H9 (cell line): ENCODE measurements at regions not wholly inside any gene's neighbourhood (a gene's known extent, or its start where the extent isn't known, plus 50 kb on each side); places are given as distances from the start of the nearest gene placed in this dataset.
A peak's percentile ranks its signal among the peaks of the same experiment; 100 is the strongest.

Experiments
- DNase-seq: peaks from one replicate; pipeline ENCODE4 v3.0.0-alpha.2; 2017
- H2AFZ ChIP-seq: one replicate; pipeline ENCODE4 v1.6.1; 2013; ENCODE audit warnings: mild to moderate bottlenecking, low read length, control low read depth, moderate library complexity
- H2AK5ac ChIP-seq: 2 replicates; pipeline ENCODE4 v1.6.1; 2013; ENCODE audit warnings: low read length, control low read depth, mixed read lengths; ENCODE audit not compliant: insufficient read length
- H2BK120ac ChIP-seq: one replicate; pipeline ENCODE4 v1.6.1; 2013; ENCODE audit warnings: low read depth, mild to moderate bottlenecking, low read length, control low read depth, inconsistent platforms; ENCODE audit not compliant: poor library complexity, severe bottlenecking
- H2BK12ac ChIP-seq: 2 replicates; pipeline ENCODE4 v1.6.1; 2013; ENCODE audit warnings: low read length, control low read depth, mixed read lengths, low read depth; ENCODE audit not compliant: insufficient read length
- H2BK15ac ChIP-seq: 2 replicates; pipeline ENCODE4 v1.6.1; 2013; ENCODE audit warnings: low read depth, low read length, control low read depth
- H2BK20ac ChIP-seq: one replicate; pipeline ENCODE4 v1.6.1; 2013; ENCODE audit warnings: low read depth, mild to moderate bottlenecking, low read length, control low read depth, inconsistent platforms; ENCODE audit not compliant: poor library complexity, severe bottlenecking
- H2BK5ac ChIP-seq: 2 replicates; pipeline ENCODE4 v1.6.1; 2013; ENCODE audit warnings: low read length, control low read depth, mixed read lengths; ENCODE audit not compliant: insufficient read length
- H3K14ac ChIP-seq: 2 replicates; pipeline ENCODE4 v1.6.1; 2013; ENCODE audit warnings: low read length, control low read depth; ENCODE audit not compliant: insufficient read depth
- H3K18ac ChIP-seq: 2 replicates; pipeline ENCODE4 v1.6.1; 2013; ENCODE audit warnings: low read depth, mild to moderate bottlenecking, mixed read lengths, low read length, control low read depth; ENCODE audit not compliant: insufficient read length
- H3K23ac ChIP-seq: 2 replicates; pipeline ENCODE4 v1.6.1; 2013; ENCODE audit warnings: low read length, control low read depth, mixed read lengths, low read depth; ENCODE audit not compliant: insufficient read length
- H3K23me2 ChIP-seq: 2 replicates; pipeline ENCODE4 v1.6.1; 2013; ENCODE audit warnings: low read depth, mild to moderate bottlenecking, mixed read lengths, low read length, control low read depth; ENCODE audit not compliant: insufficient read length, poor library complexity, severe bottlenecking
- H3K27ac ChIP-seq: 2 replicates; pipeline ENCODE4 v1.5.1; 2013; ENCODE audit warnings: low read length, control low read depth, mixed read lengths, low read depth; ENCODE audit not compliant: insufficient read length
- H3K27me3 ChIP-seq: 2 replicates; pipeline ENCODE4 v1.6.1; 2013; ENCODE audit warnings: low read length, control low read depth, inconsistent platforms; ENCODE audit not compliant: insufficient read depth
- H3K4ac ChIP-seq: 2 replicates; pipeline ENCODE4 v1.6.1; 2013; ENCODE audit warnings: low read depth, mild to moderate bottlenecking, control low read depth, inconsistent platforms, low read length, moderate library complexity
- H3K4me1 ChIP-seq: 2 replicates; pipeline ENCODE4 v1.6.1; 2013; ENCODE audit warnings: low read length, control low read depth, inconsistent platforms; ENCODE audit not compliant: insufficient read depth
- H3K4me2 ChIP-seq: 2 replicates; pipeline ENCODE4 v1.6.1; 2013; ENCODE audit warnings: low read length, control low read depth, mixed read lengths; ENCODE audit not compliant: insufficient read length, insufficient read depth
- H3K56ac ChIP-seq: 2 replicates; pipeline ENCODE4 v1.6.1; 2013; ENCODE audit warnings: low read depth, mild to moderate bottlenecking, mixed read lengths, low read length, control low read depth; ENCODE audit not compliant: insufficient read length
- H3K79me1 ChIP-seq: 2 replicates; pipeline ENCODE4 v1.6.1; 2013; ENCODE audit warnings: low read depth, mild to moderate bottlenecking, moderate library complexity, low read length, control low read depth, inconsistent platforms; ENCODE audit not compliant: insufficient read depth, poor library complexity, severe bottlenecking
- H3K79me2 ChIP-seq: 2 replicates; pipeline ENCODE4 v1.6.1; 2013; ENCODE audit warnings: low read length, control low read depth, inconsistent platforms; ENCODE audit not compliant: insufficient read depth
- H3K9ac ChIP-seq: 2 replicates; pipeline ENCODE4 v1.6.1; 2013; ENCODE audit warnings: low read length, control low read depth, mixed read lengths; ENCODE audit not compliant: insufficient read length; ENCODE audit errors: extremely low read depth
- H3K9me3 ChIP-seq: one replicate; pipeline ENCODE4 v1.6.1; 2013; ENCODE audit warnings: low read depth, low read length, inconsistent platforms; ENCODE audit not compliant: control insufficient read depth
- H3T11ph ChIP-seq: one replicate; pipeline ENCODE4 v1.6.1; 2013; ENCODE audit warnings: mild to moderate bottlenecking, low read length, control low read depth, inconsistent platforms
- H4K20me1 ChIP-seq: one replicate; pipeline ENCODE4 v1.6.1; 2013; ENCODE audit not compliant: control insufficient read depth, insufficient read length, insufficient read depth
- H4K5ac ChIP-seq: 2 replicates; pipeline ENCODE4 v1.6.1; 2013; ENCODE audit warnings: low read depth, mild to moderate bottlenecking, mixed read lengths, low read length, control low read depth; ENCODE audit not compliant: insufficient read length
- H4K8ac ChIP-seq: replicated peaks from 2 replicates; pipeline ENCODE4 v1.6.1; 2013; ENCODE audit warnings: low read length, control low read depth, mixed read lengths, low read depth; ENCODE audit not compliant: insufficient read length
- H4K91ac ChIP-seq: 2 replicates; pipeline ENCODE4 v1.6.1; 2013; ENCODE audit warnings: low read depth, mild to moderate bottlenecking, moderate library complexity, mixed read lengths, low read length, control low read depth; ENCODE audit not compliant: insufficient read length
- H3K27ac Mint-ChIP-seq, 3 experiments: 2 replicates in 2 of 3; 3 replicates in 1 of 3; pipeline ENCODE4 v1.8.0; 2020 to 2021; ENCODE audit warnings: mixed read lengths in 3 of 3, mild to moderate bottlenecking in 1 of 3, moderate library complexity in 1 of 3
- H3K27me3 Mint-ChIP-seq: 2 replicates; pipeline ENCODE4 v1.8.0; 2021; ENCODE audit warnings: low read depth, mild to moderate bottlenecking, moderate library complexity, mixed read lengths
- H3K36me3 Mint-ChIP-seq, 3 experiments: 2 replicates in 2 of 3; 3 replicates in 1 of 3; pipeline ENCODE4 v1.8.0; 2020 to 2021; ENCODE audit warnings: low read depth in 3 of 3, mixed read lengths in 3 of 3; ENCODE audit not compliant: insufficient read depth in 1 of 3
- H3K4me1 Mint-ChIP-seq, 2 experiments: 2 replicates each; pipeline ENCODE4 v1.8.0; 2020; ENCODE audit warnings: mixed read lengths in 2 of 2
- H3K4me3 Mint-ChIP-seq, 2 experiments: 2 replicates in 1 of 2; 3 replicates in 1 of 2; pipeline ENCODE4 v1.8.0; 2020 to 2021; ENCODE audit warnings: mild to moderate bottlenecking in 2 of 2, mixed read lengths in 2 of 2, moderate library complexity in 1 of 2
- H3K9me3 Mint-ChIP-seq, 2 experiments: 2 replicates in 1 of 2; 3 replicates in 1 of 2; pipeline ENCODE4 v1.8.0; 2020; ENCODE audit warnings: mild to moderate bottlenecking in 2 of 2, mixed read lengths in 2 of 2, moderate library complexity in 1 of 2
- CTCF ChIP-seq: fragments of 200-600 bp; sonication (generic); conservative IDR thresholded peaks from 3 replicates; pipeline ENCODE4 v1.8.0; 2021; ENCODE audit warnings: antibody characterized with exemption, mild to moderate bottlenecking
- WGBS: extraction: QIAGEN DNeasy Blood & Tissue Kit; methylation state at CpG from one replicate; pipeline ENCODE4 v1.1.7; 2013; ENCODE audit warnings: missing lambda C conversion rate, low lambda C conversion rate, mixed read lengths; ENCODE audit not compliant: insufficient read length; ENCODE audit errors: extremely low coverage; 5-methylcytosine and 5-hydroxymethylcytosine counted together

- Mint-ChIP-seq H3K4me1 (peaks cover 5 to 7% of the 10 kb centered on the region in 2 experiments), H3K27ac (peak overlapping the region in 2 of 3 experiments; percentile 31 to 49; a peak in 2 of 7 replicates), H3K4me3 (no peak overlapping the region), H3K36me3 (no peaks in the 10 kb centered on the region), H3K27me3 (no peaks in the 10 kb centered on the region), H3K9me3 (no peaks in the 10 kb centered on the region; a peak in 1 of 5 replicates)
- no peak overlapping the region for H2BK12ac ChIP-seq
- no peak overlapping the region for H2BK15ac ChIP-seq
- H3K23me2 ChIP-seq, result no peaks in the 10 kb centered on the region
- H2BK20ac ChIP-seq, result no peak overlapping the region
- H3K9me3 ChIP-seq, result no peaks in the 10 kb centered on the region
- H3K27ac ChIP-seq, result no peak overlapping the region
- H3K4me1 ChIP-seq, result no peaks in the 10 kb centered on the region
- no peaks in the 10 kb centered on the region for H3K79me1 ChIP-seq
- H3K56ac ChIP-seq, result no peak overlapping the region
- H2AFZ ChIP-seq, result no peak overlapping the region
- no CpG with 5 or more reads among the region's 4 CpGs for WGBS
- no peak overlapping the region for H3K23ac ChIP-seq
- no peak overlapping the region for H2BK5ac ChIP-seq
- no peak overlapping the region for H3K4ac ChIP-seq
- no peaks in the 10 kb centered on the region for H3K79me2 ChIP-seq
- H2BK120ac ChIP-seq, result no peak overlapping the region
- no peak overlapping the region for H3T11ph ChIP-seq
- no peak overlapping the region for H3K18ac ChIP-seq
- no peak overlapping the region for H3K14ac ChIP-seq
- no peak overlapping the region for H3K4me2 ChIP-seq
- H4K8ac ChIP-seq, result no peak overlapping the region
- H4K91ac ChIP-seq, result no peak overlapping the region
- H4K20me1 ChIP-seq, result no peaks in the 10 kb centered on the region
- peak; percentile 46 for DNase-seq
- no peaks in the 10 kb centered on the region for H3K27me3 ChIP-seq
- TF ChIP-seq CTCF, result peak; percentile 57; the same call in 2 of the 3 replicates
- no peak overlapping the region for H3K9ac ChIP-seq
- H4K5ac ChIP-seq, result no peak overlapping the region
- no peak overlapping the region for H2AK5ac ChIP-seq
These were observed 87.3 kb upstream of the SLC44A1 start for GRCh38 chr9:105157171-105157583.
